K562 (cell line): ENCODE measurements at regions not wholly inside any gene's neighbourhood (a gene's known extent, or its start where the extent isn't known, plus 50 kb on each side); places are given as distances from the start of the nearest gene placed in this dataset.
A peak's percentile ranks its signal among the peaks of the same experiment; 100 is the strongest.

ENCODE experiments used
- ATAC-seq: fragments of 200-7000 bp; cut with Tn5 transposase; 3 replicates; pipeline ENCODE4 v1.9.1; 2020; ENCODE audit warnings: moderate library complexity
- BruUV-seq: library from RNA; stranded (reverse); fragments of 400-500 nt; replicated peaks from 2 replicates; lab custom pipeline; 2021; lab: Mats Ljungman, UMichigan
- CTCF ChIA-PET: fragments of 300-600 bp; formaldehyde crosslinking; extraction: SDS; loops from one replicate; lab custom pipeline; 2021; ENCODE audit warnings: low intra/inter-chr PET ratio; lab: Yijun Ruan, JAX
- POLR2A ChIA-PET: fragments of 300-600, 350-650 bp; sonication (Branson Sonifier 250); formaldehyde crosslinking; extraction: SDS; loops from one replicate; lab custom pipeline; 2021; ENCODE audit warnings: antibody characterized with exemption, inconsistent platforms; lab: Yijun Ruan, JAX
- DNase-seq, 4 experiments: peaks; one replicate each; pipeline versions ENCODE4 v3.0.0 to v3.0.0-alpha.2; 2011 to 2018; ENCODE audit warnings: low spot score in 3 of 4, mixed read lengths in 3 of 4; ENCODE audit errors: extremely low read depth in 1 of 4
- FAIRE-seq: peaks from 2 replicates; lab custom pipeline; 2011; peaks lifted over from hg19 to GRCh38; lab: Jason Lieb, UNC
- H2AFZ ChIP-seq: 2 replicates; pipeline ENCODE4 v1.6.0; 2011; ENCODE audit warnings: low read depth, low read length, control low read depth, inconsistent platforms
- H3K27ac ChIP-seq: fragments of 200-600 bp; 3 replicates; pipeline ENCODE4 v1.8.0; 2011; ENCODE audit warnings: low read depth, mild to moderate bottlenecking, control low read depth, inconsistent platforms, low read length, moderate library complexity, mixed read lengths; ENCODE audit errors: extremely low read depth
- H3K27me3 ChIP-seq, 2 experiments: fragments of 300-600 bp in 1 of 2; 2 replicates in 1 of 2; 3 replicates in 1 of 2; pipeline versions ENCODE4 v1.6.0 to v1.8.0; 2011; ENCODE audit warnings: inconsistent platforms in 2 of 2, low read length in 2 of 2, mild to moderate bottlenecking in 1 of 2, mixed read lengths in 1 of 2, moderate library complexity in 1 of 2; ENCODE audit not compliant: control insufficient read depth in 2 of 2, insufficient read depth in 2 of 2
- H3K36me3 ChIP-seq: fragments of 300-600 bp; 3 replicates; pipeline ENCODE4 v1.8.0; 2011; ENCODE audit warnings: mild to moderate bottlenecking, low read length, inconsistent platforms; ENCODE audit not compliant: control insufficient read depth, insufficient read depth
- H3K4me1 ChIP-seq, 2 experiments: fragments of 200-600 bp in 1 of 2; replicated peaks in 1 of 2; 2 replicates in 1 of 2; 3 replicates in 1 of 2; pipeline versions ENCODE4 v1.5.1 to v1.8.0; 2011; ENCODE audit warnings: inconsistent platforms in 2 of 2, low read length in 2 of 2, mild to moderate bottlenecking in 1 of 2, mixed read lengths in 1 of 2, moderate library complexity in 1 of 2; ENCODE audit not compliant: control insufficient read depth in 2 of 2, insufficient read depth in 2 of 2
- H3K4me2 ChIP-seq: 2 replicates; pipeline ENCODE4 v1.6.1; 2011; ENCODE audit warnings: low read length, control low read depth, inconsistent platforms, mixed read lengths; ENCODE audit not compliant: insufficient read depth
- H3K4me3 ChIP-seq: fragments of 200-600 bp; sonication (generic), shearing (Covaris generic); 2 replicates; pipeline ENCODE4 v1.5.1; 2016; ENCODE audit warnings: control low read depth, inconsistent platforms
- H3K79me2 ChIP-seq: fragments of 200-600 bp; 3 replicates; pipeline ENCODE4 v1.8.0; 2011; ENCODE audit warnings: low read length, inconsistent platforms; ENCODE audit not compliant: control insufficient read depth, insufficient read depth
- H3K9ac ChIP-seq, 2 experiments: 2 replicates each; pipeline versions ENCODE4 v1.6.0 to v1.6.1; 2011; ENCODE audit warnings: low read depth in 2 of 2, low read length in 2 of 2, control low read depth in 1 of 2, inconsistent platforms in 1 of 2, mild to moderate bottlenecking in 1 of 2, mixed read lengths in 1 of 2; ENCODE audit not compliant: insufficient read depth in 1 of 2
- H3K9me1 ChIP-seq: one replicate; pipeline ENCODE4 v1.6.0; 2011; ENCODE audit warnings: inconsistent platforms, mild to moderate bottlenecking, low read length, moderate library complexity; ENCODE audit not compliant: control insufficient read depth, insufficient read depth
- H3K9me3 ChIP-seq: replicated peaks from 2 replicates; pipeline ENCODE4 v1.5.1; 2011; ENCODE audit warnings: low read depth, low read length, inconsistent platforms; ENCODE audit not compliant: control insufficient read depth, insufficient read depth
- H4K20me1 ChIP-seq: replicated peaks from 2 replicates; pipeline ENCODE4 v1.6.1; 2011; ENCODE audit warnings: low read length, inconsistent platforms, mixed read lengths; ENCODE audit not compliant: control insufficient read depth, insufficient read depth
- ELK1 ChIP-seq: sonication (generic); formaldehyde crosslinking; IDR thresholded peaks from 2 replicates; pipeline ENCODE4 v1.8.1; 2022; ENCODE audit warnings: missing genetic modification reagents
- EP300 ChIP-seq: IDR thresholded peaks from 2 replicates; pipeline ENCODE4 v1.6.1; 2012; ENCODE audit warnings: low read length, improper control_type of control experiment
- EWSR1 ChIP-seq: fragments of 450-650 bp; IDR thresholded peaks from 2 replicates; pipeline ENCODE4 v1.6.1; 2018; ENCODE audit warnings: borderline replicate concordance, mild to moderate bottlenecking, low read depth, moderate library complexity; ENCODE audit not compliant: partially characterized antibody
- GABPB1 ChIP-seq: sonication (generic); formaldehyde crosslinking; IDR thresholded peaks from 2 replicates; pipeline ENCODE4 v1.8.0; 2022; ENCODE audit warnings: mild to moderate bottlenecking, missing genetic modification reagents
- KLF16 ChIP-seq: IDR thresholded peaks from 2 replicates; pipeline ENCODE4 v1.6.1; 2016; ENCODE audit warnings: antibody characterized with exemption
- MAFK ChIP-seq: IDR thresholded peaks from 2 replicates; pipeline ENCODE4 v1.6.1; 2011; ENCODE audit warnings: low read length, improper control_type of control experiment
- MTF1 ChIP-seq: fragments of 250-450 bp; sonication (Bioruptor Pico); IDR thresholded peaks from 2 replicates; pipeline ENCODE4 v1.9.0; 2021; ENCODE audit warnings: moderate library complexity, mild to moderate bottlenecking, inconsistent platforms, borderline replicate concordance
- NCOR1 ChIP-seq: fragments of 450-650 bp; IDR thresholded peaks from 2 replicates; pipeline ENCODE4 v1.6.1; 2016; ENCODE audit warnings: mild to moderate bottlenecking, moderate library complexity
- NELFE ChIP-seq: IDR thresholded peaks from 2 replicates; pipeline ENCODE4 v1.6.1; 2011; ENCODE audit warnings: mild to moderate bottlenecking; ENCODE audit not compliant: insufficient read depth, insufficient read length
- NONO ChIP-seq, 2 experiments: fragments of 200-400 bp in 1 of 2; fragments of 450-650 bp in 1 of 2; formaldehyde crosslinking in 1 of 2; IDR thresholded peaks; 2 replicates each; pipeline ENCODE4 v1.6.1; 2017; ENCODE audit warnings: low read depth in 2 of 2, mild to moderate bottlenecking in 2 of 2, moderate library complexity in 2 of 2, low read length in 1 of 2
- POLR3G ChIP-seq: IDR thresholded peaks from 2 replicates; pipeline ENCODE4 v1.6.1; 2011; ENCODE audit not compliant: insufficient read length, insufficient replicate concordance; ENCODE audit errors: extremely low read depth
- PRPF4 ChIP-seq: fragments of 200-400 bp; formaldehyde crosslinking; IDR thresholded peaks from one replicate; pipeline ENCODE4 v1.6.1; 2017; ENCODE audit warnings: low read length, low read depth, mild to moderate bottlenecking; ENCODE audit not compliant: insufficient read depth, poor library complexity, severe bottlenecking
- U2AF2 ChIP-seq: fragments of 200-400 bp; formaldehyde crosslinking; optimal IDR thresholded peaks from 2 replicates; pipeline ENCODE3; 2017; ENCODE audit warnings: low read depth, mild to moderate bottlenecking, low read length
- ZNF12 ChIP-seq: sonication (generic); formaldehyde crosslinking; IDR thresholded peaks from 2 replicates; pipeline ENCODE4 v1.4.0; 2020; ENCODE audit warnings: mild to moderate bottlenecking, missing genetic modification reagents
- WGBS: fragments of 100-300 bp; shearing (Covaris generic); methylation state at CpG from one replicate; pipeline ENCODE4 v1.1.6; 2016; ENCODE audit warnings: low coverage, mixed read lengths; ENCODE audit not compliant: insufficient coverage; ENCODE audit errors: missing lambda C conversion rate; 5-methylcytosine and 5-hydroxymethylcytosine counted together
- in situ Hi-C: fragments of 300-500 bp; cut with MboI; formaldehyde crosslinking; loops from 4 replicates; pipeline ENCODE4 v1.15.0; 2018; ENCODE audit warnings: inconsistent platforms, mixed read lengths
- intact Hi-C: fragments of 100-400 bp; cut with micrococcal nuclease; formaldehyde crosslinking; loops from 2 replicates; pipeline ENCODE4 v1.14.2; 2022

DNA sequence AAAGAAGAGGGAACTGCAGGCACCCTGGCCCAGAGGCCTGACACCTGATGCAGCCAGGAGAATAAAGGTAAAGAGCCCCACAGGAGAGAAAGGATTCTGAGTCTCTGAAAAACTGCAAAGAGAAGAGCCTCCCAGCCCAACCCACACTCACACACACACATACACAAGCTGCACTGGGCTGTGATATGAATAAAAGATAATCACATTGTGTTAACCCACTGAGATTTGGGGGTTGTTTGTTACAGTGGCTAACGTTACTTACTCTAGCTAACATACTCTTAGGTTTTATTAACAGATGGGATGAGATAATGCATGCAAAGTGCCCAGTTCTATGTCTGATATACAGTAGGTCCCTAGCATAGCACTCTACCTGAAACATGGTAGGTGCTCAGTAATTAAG lies 554.4 kb downstream of the CD83 start:
- Histone ChIP-seq H3K4me2 (no peak overlapping the region), H2AFZ (no peak overlapping the region), H3K27me3 (no peaks in the 10 kb centered on the region), H3K27ac (no peak overlapping the region), H3K9ac (no peak overlapping the region), H3K36me3 (no peaks in the 10 kb centered on the region), H3K79me2 (no peaks in the 10 kb centered on the region), H3K4me3 (no peak overlapping the region), H3K9me1 (no peaks in the 10 kb centered on the region), H4K20me1 (no peaks in the 10 kb centered on the region), H3K4me1 (peaks cover 1 to 5% of the 10 kb centered on the region in 2 experiments; a peak in 3 of 5 replicates), H3K9me3 (no peaks in the 10 kb centered on the region)
- no peak for ATAC-seq
- intact Hi-C loops (no loop called here), in situ Hi-C loops (no loop called here)
- DNase-seq, result no peak
- no peak for FAIRE-seq
- 45% methylated on average over 1 of the region's 1 CpG for WGBS
- TF ChIP-seq ZNF12 (peak; percentile 90), PRPF4 (no peak), POLR3G (no peak)
- POLR2A ChIA-PET, result interaction anchor here (0.6 to 0.9 kb wide), 2 partner anchors 10 to 561 kb away, joined by 3 to 5 read pairs; no protein-coding TSS in a partner anchor
- CTCF ChIA-PET, result no interaction called here
- BruUV-seq, result no TSS peak

GRCh38 chr6:14673201-14673600 lies 555.6 kb downstream of the CD83 start:
- ATAC-seq (no peak), FAIRE-seq (no peak), DNase-seq (no peak)
- Histone ChIP-seq H3K27ac (no peak overlapping the region), H3K4me3 (no peak overlapping the region), H4K20me1 (no peaks in the 10 kb centered on the region), H3K36me3 (no peaks in the 10 kb centered on the region), H3K79me2 (no peaks in the 10 kb centered on the region), H3K9me1 (no peaks in the 10 kb centered on the region), H3K9ac (no peak overlapping the region), H2AFZ (no peak overlapping the region), H3K4me1 (peaks cover 3 to 5% of the 10 kb centered on the region in 2 experiments; a peak in 3 of 5 replicates), H3K4me2 (no peak overlapping the region), H3K27me3 (no peaks in the 10 kb centered on the region), H3K9me3 (no peaks in the 10 kb centered on the region)
- CTCF ChIA-PET, result no interaction called here
- in situ Hi-C loops (no loop called here), intact Hi-C loops (no loop called here)
- WGBS, result 49% methylated on average over 2 of the region's 2 CpGs
- TF ChIP-seq NELFE (no peak), ELK1 (CRISPR knock-in tag) (no peak), NONO (IDR thresholded peaks at IDR 0.05; ENCODE audit: low read depth in 2 of 2, low read length in 1 of 2) (no peak), EWSR1 (no peak), EP300 (no peak), GABPB1 (CRISPR knock-in tag) (no peak), NCOR1 (no peak), U2AF2 (no peak), KLF16 (no peak), MAFK (no peak), MTF1 (CRISPR knock-in tag) (no peak)
- BruUV-seq, result no TSS peak
- POLR2A ChIA-PET, result no interaction called here
